Motor neuron (in vitro differentiated cells): ENCODE measurements at regions not wholly inside any gene's neighbourhood (a gene's known extent, or its start where the extent isn't known, plus 50 kb on each side); places are given as distances from the start of the nearest gene placed in this dataset.

ENCODE experiments used
- ATAC-seq, 8 experiments: fragments of 200-7000 bp; cut with Tn5 transposase; replicated peaks in 6 of 8; 2 replicates each; pipeline ENCODE4 v1.8.0; 2021; ENCODE audit warnings: mild to moderate bottlenecking in 8 of 8, moderate library complexity in 8 of 8
- H3K27ac ChIP-seq, 2 donors: fragments of 250-450 bp; sonication (Bioruptor Pico); 2 replicates each; pipeline ENCODE4 v1.9.0; 2021; ENCODE audit warnings: antibody characterized with exemption in 2 of 2, mild to moderate bottlenecking in 2 of 2, moderate library complexity in 1 of 2
- H3K4me1 ChIP-seq, 2 donors: fragments of 250-450 bp; sonication (Bioruptor Pico); replicated peaks in 1 of 2; 2 replicates each; pipeline ENCODE4 v1.6.1; 2021; ENCODE audit warnings: antibody characterized with exemption in 2 of 2, mild to moderate bottlenecking in 2 of 2, moderate library complexity in 1 of 2
- H3K4me3 ChIP-seq, 5 donors: fragments of 250-450 bp; sonication (Bioruptor Pico); 2 replicates each; pipeline ENCODE4 v1.9.0; 2021; ENCODE audit warnings: antibody characterized with exemption in 5 of 5, mild to moderate bottlenecking in 5 of 5, moderate library complexity in 4 of 5
- WGBS, 10 experiments: fragments of 450-650 bp; shearing (Covaris generic); methylation state at CpG; one replicate each; pipeline ENCODE4 v1.0.0; 2022; 5-methylcytosine and 5-hydroxymethylcytosine counted together
- in situ Hi-C, 9 experiments: fragments of 400-800 bp; cut with MboI; loops; one replicate each; pipeline ENCODE4 v1.15.0; 2021; ENCODE audit warnings: low sequenced_read_pairs in 9 of 9, low pct_unique_long_range_greater_than_20kb in 2 of 9; ENCODE audit not compliant: unreplicated experiment in 9 of 9

DNA sequence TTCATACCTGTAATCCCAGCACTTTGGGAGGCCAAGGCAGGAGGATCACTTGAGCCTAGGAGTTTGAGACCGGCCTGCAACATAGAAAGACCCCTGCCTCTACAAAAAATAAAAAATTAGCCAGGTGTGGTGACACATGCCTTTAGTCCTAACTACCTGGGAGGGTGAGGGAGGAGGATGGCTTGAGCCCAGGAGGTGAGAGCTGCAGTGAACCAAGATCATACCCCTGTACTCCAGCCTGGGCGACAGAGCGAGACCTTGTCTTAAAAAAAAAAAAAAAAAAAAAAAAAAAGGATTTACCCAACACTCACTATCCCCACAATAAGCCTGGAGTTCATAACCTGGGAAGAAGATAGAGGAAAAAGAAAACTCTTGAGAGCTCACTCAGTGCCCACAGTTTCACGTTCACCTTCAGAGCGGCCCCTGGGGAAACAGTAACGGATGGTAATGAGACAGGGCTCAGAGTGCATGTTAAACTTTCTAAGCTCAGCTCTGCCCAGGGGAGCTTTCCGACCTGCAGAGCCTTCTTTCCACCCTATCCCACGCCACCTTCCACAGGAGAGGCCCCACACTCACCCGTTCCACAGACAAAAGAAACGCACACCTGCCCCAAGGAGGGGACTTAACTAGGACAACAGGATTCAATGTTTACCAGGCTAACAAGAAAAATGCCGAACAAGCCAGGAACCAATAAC is 259.8 kb upstream of the KLF14 start:
- Histone ChIP-seq H3K4me3 (no peak overlapping the region), H3K27ac (no peak overlapping the region), H3K4me1 (peaks cover 0 to under 1% of the 10 kb centered on the region in 2 donors)
- ATAC-seq = no peak
- WGBS, 10 experiments = 62 to 100% (median 90%) methylated on average over 3 to 10 of the region's 11 CpGs; no CpG with 5 or more reads in 3 of the 10 experiments
- in situ Hi-C loops = no loop called here

DNA sequence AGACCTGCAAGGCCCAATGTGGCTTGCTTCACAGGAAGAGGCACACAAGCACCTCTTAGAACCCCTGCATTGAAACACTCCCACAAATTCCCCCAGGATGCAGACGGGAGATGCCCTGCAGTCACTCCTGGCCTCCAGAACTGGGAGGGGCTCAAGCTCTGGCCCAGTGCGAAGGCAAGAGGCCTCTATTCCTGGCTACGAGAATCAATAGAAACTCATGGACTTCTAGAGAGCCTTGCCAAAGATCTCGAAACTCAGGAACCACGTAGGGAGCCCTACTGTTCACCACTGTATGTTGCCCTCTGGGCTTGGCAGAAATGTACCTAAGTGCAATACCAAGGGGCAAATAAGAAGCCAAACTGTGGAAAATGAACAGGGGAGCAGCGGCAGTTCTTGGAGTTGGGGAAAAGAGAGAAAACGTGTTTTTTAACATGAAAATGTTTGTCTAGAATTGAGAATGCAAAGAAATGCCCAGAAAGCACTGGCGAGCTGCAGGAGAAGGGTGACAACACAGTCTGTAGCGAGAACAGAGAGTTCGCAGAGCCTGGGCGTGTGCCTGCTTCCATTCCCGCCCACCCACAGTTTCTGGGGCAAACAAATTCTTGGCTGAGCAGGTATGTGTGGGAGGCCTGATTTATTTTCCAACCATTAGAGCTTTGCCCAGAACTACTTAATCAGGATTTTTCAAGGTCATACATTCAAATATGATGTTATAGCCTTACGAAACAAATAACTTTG is 260.5 kb upstream of the KLF14 start:
- in situ Hi-C loops = no loop called here
- 20 to 100% (median 81%) methylated on average over 2 to 11 of the region's 13 CpGs for WGBS, 10 experiments
- no peak overlapping the region for H3K27ac ChIP-seq
- H3K4me1 ChIP-seq = no peaks in the 10 kb centered on the region
- H3K4me3 ChIP-seq = no peak overlapping the region
- ATAC-seq = peak in 2 of 8 experiments; percentile 19 to 25

DNA sequence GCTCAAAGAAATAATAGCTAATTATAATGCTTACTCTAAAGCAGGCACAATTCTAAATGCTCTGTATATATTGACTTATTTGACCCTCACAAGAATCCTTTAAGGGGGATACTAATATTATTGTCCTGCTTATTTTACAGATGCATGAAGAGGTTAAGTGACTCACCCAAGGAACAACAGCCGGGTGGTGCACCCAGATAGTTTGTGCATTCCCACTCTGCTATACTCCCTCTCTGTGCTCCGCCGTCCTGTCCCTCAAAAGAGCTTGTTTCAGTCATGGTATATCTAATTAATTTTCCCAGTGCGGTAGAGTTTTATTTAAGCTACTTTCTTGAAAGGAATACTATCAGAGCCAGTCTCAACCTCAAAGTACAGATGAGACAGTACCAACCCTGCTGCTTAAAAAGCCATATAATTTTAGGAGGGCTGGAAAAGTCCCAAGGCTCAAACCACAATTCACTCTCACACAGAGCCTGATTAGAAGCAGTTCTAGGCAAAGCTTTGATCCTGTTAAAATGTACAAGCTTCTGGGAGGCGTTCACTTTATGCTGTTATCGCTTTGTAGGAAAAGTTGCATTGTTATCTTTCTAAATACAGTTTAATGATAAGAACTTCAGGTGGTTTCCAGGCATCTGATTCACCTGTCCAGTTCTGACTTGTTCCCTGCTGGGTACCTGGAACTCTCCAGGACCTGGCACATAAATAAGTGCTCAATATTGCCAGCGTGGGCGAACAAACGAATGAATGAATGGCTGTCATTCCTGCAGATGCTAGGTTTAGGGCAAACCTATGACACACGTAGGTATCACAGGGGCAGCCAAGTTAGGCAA is 261.5 kb upstream of the KLF14 start:
- Histone ChIP-seq H3K27ac (no peak overlapping the region), H3K4me3 (no peak overlapping the region), H3K4me1 (no peaks in the 10 kb centered on the region)
- in situ Hi-C loops = no loop called here
- 0 to 100% (median 74%) methylated on average over 1 to 10 of the region's 10 CpGs; no CpG with 5 or more reads in 1 of the 10 experiments for WGBS, 10 experiments
- peak in 2 of 8 experiments; percentile 11 to 16 for ATAC-seq

DNA sequence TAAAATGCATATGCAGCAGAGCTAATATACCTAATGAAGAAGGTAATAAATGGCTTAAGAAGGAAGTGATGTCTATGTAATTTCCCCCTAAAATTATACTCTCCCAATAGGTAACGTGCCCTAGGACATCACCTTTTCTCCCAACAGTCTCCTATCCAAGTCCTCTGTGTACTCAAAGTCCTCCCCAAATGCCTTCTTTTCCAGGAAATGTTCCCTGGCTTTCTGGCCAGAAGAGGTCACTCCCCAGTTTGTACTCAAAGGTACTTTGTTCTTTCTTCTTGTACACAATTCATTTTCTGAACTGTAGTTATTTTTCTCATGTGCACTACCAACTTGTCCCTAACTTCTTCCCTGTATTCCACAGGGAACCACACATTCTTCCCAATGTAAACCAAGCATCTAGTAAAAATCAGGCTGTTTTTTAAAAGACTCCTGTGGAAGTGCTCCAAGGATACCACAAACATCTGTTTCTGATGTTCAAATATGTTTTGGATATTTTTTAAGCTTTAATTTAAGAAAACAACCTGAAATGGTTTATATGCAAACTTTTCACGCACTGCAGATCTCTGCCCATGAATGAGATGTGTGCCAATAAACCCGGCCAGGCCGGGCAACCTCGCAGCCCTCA is 262.3 kb upstream of the KLF14 start:
- Histone ChIP-seq H3K27ac (no peak overlapping the region), H3K4me1 (no peaks in the 10 kb centered on the region), H3K4me3 (no peak overlapping the region)
- ATAC-seq = no peak
- 0 to 100% (median 74%) methylated on average over 1 to 5 of the region's 5 CpGs; no CpG with 5 or more reads in 2 of the 10 experiments for WGBS, 10 experiments
- in situ Hi-C loops = no loop called here

DNA sequence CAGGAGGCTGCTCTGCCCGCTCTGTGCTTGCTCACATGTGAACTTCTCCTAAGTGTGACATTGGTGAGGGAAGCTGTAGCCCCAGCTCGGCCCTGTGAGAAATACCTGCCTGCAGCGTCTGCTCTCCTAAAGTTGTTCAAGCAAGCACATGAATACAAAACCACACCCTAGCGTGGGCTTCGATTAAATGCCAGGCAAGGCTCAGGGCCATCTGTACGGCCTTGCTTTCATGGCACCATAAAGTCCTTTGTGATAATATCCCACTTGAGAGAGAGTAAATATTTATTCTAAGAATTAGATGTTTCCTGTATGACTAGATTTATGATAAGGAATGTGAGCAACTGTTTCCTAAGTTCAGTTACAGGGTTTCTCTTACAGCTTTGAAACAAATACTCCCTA is 262.8 kb upstream of the KLF14 start:
- ATAC-seq = peak in 3 of 8 experiments; percentile 17 to 81 (median 25)
- 16 to 100% (median 89%) methylated on average over 1 to 5 of the region's 6 CpGs; no CpG with 5 or more reads in 3 of the 10 experiments for WGBS, 10 experiments
- Histone ChIP-seq H3K27ac (no peak overlapping the region), H3K4me1 (no peaks in the 10 kb centered on the region), H3K4me3 (no peak overlapping the region)
- in situ Hi-C loops = no loop called here

DNA sequence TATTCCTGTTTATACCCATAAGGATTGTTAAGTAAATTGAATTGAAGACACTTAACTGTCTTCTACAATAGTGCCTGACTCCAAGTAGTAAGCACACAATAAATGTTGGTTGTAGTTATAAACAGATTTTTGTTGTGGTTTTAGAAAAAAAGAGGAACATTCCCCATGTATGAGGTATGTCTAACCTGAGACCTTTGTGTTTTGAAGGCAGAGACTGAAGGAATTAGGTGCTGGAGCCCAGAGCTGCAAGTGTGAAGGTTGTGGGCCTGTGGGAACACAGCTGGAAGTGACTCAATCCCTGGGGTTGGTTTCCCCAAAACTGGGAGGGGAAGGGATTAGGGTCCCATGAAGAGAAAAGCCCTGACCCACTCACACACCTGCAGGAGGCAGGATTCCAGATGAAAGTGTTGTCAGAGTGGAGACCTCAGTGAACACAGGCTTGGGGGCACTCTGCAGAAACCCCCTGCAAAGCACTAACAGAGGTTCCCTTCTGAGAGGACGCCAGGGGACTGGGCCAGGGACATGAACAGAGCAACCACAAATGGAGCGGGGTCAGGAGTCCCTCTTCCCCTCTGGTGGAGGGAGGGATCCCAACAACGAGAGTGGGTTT is 265.1 kb upstream of the KLF14 start:
- H3K27ac ChIP-seq = no peak overlapping the region
- in situ Hi-C loops = no loop called here
- no peak for ATAC-seq
- no peaks in the 10 kb centered on the region for H3K4me1 ChIP-seq
- no peak overlapping the region for H3K4me3 ChIP-seq
- WGBS, 10 experiments = 20 to 100% (median 83%) methylated on average over 1 to 3 of the region's 3 CpGs; no CpG with 5 or more reads in 3 of the 10 experiments

DNA sequence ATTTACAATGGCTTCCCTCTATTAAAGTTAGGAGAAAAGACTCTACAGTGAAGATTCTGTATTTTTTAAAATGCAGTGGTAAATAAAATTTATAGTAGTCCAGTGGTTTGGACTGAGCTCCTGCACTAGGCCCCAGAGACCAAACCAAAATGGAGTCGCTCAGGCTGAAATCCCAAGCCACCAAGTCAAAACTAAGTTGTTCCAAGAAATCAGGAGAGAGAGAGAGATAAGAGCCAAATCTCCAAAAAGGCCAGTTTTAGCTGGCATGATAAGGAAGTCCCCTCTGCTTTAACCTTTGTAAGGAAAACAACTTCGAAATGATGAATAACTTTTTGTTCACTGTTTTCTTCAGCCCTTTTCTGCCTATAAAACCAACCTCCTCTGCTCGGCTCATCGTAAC is 265.9 kb upstream of the KLF14 start:
- 67 to 100% (median 95%) methylated on average over 1 to 4 of the region's 4 CpGs; no CpG with 5 or more reads in 2 of the 10 experiments for WGBS, 10 experiments
- Histone ChIP-seq H3K27ac (no peak overlapping the region), H3K4me1 (no peaks in the 10 kb centered on the region), H3K4me3 (no peak overlapping the region)
- ATAC-seq = no peak
- in situ Hi-C loops = no loop called here

DNA sequence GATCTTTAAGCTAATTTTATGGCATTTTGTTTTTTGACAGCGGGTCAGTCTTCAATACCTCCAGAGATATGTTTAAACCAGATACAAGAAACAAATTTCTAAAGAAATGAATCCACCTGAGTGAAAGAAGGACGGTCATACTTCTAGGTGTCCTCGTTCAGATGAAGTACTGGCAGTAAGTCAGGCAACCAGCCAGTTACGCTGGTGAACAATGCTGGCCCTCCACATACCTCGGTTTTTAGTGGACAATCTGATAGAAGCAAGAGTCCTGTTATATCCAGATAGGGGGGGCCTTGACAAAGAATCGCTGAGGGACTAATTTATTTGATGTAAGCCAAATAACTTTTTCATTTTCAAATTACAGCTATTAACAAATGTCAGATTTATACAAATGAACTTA is 266.4 kb upstream of the KLF14 start:
- in situ Hi-C loops = no loop called here
- 74 to 100% (median 90%) methylated on average over 1 to 6 of the region's 6 CpGs; no CpG with 5 or more reads in 1 of the 10 experiments for WGBS, 10 experiments
- Histone ChIP-seq H3K4me1 (no peaks in the 10 kb centered on the region), H3K4me3 (no peak overlapping the region), H3K27ac (no peak overlapping the region)
- no peak for ATAC-seq

DNA sequence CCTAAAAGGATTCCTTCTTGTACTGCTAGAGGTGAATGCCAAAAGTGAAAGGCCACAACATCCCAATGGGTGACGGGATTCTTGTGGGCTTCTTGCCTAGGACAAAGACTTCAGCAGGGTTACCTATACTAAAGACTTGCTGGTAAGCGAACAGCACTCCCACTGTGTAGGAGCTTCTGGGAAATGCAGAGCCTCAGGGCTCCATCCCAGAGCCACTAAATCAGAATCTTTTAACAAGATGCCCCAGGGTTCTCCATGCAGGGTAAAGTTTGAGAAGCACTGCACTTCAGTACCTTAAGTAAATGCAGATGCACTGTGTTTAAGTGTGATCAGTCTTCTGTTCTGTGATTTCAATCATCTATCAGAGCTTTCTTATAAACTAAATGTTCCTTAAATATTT is 266.9 kb upstream of the KLF14 start:
- Histone ChIP-seq H3K4me3 (no peak overlapping the region), H3K27ac (no peak overlapping the region), H3K4me1 (no peaks in the 10 kb centered on the region)
- WGBS, 10 experiments = 60 to 100% (median 100%) methylated on average over 1 of the region's 2 CpGs; no CpG with 5 or more reads in 5 of the 10 experiments
- no peak for ATAC-seq
- in situ Hi-C loops = no loop called here

DNA sequence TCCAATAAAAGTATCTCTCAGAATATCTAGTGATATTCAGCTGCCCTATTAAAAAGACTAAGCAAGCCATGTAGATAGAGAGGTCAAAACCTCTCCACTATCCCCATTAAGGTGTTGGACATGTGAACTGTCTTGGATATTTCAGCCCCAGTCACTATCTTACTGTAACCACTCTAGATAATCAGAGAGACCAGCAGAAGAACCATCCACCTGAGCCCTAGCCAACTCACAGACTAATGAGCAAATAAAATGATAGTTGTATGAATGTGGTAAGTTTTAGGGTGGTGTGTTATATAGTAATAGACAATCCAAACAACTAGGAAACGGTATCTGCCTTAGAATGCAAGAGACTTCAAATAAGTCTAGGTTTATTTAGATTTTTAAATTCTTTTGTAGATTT is 268.6 kb upstream of the KLF14 start:
- in situ Hi-C loops = no loop called here

DNA sequence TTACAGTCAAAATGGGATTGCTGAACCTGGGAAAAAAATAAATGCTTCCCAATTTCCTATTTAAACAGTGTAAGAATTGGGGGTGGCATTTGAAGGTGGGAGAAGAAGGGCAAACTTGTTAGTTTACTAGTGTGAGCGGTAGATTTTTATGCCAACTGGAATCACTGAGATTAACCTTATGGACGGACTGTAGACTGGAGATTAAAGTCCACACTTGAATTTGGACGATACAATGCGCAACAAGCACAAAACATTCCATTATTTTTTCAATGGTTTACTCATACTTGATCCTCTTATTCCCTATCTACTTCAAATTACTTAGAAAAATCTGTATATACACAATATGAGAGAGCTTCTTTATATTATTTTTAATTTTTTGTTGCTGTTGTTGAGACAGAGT is 269.6 kb upstream of the KLF14 start:
- 67 to 100% (median 85%) methylated on average over 1 to 4 of the region's 4 CpGs; no CpG with 5 or more reads in 2 of the 10 experiments for WGBS, 10 experiments
- Histone ChIP-seq H3K4me1 (peaks cover 0 to 1% of the 10 kb centered on the region in 2 donors), H3K4me3 (no peak overlapping the region), H3K27ac (no peak overlapping the region)
- ATAC-seq = no peak
- in situ Hi-C loops = no loop called here

More for the DNA sequence above, 268.6 kb upstream of the KLF14 start:
- no peak overlapping the region for H3K27ac ChIP-seq
- ATAC-seq = no peak
- no peaks in the 10 kb centered on the region for H3K4me1 ChIP-seq
- H3K4me3 ChIP-seq = no peak overlapping the region
- WGBS, 10 experiments = 75 to 100% (median 100%) methylated on average over 1 of the region's 1 CpG

DNA sequence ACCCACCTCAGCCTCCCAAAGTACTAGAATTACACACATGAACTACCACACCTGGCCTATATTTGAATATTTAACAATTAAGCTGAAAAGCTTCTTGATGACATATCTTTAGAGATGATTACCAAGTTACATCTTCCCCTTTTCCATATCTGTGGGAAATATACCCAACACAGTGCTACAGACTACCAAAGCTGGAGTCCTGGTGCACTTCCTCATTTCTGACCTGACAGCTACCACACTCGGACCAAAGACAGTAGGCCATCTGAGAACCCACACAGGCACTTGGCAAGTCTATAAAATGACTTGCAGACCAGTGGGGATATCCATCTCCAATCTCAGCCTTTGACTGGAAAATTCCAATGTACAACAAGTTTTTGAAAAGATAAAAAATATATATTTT is 270.4 kb upstream of the KLF14 start:
- no peak for ATAC-seq

More for the DNA sequence above, 270.4 kb upstream of the KLF14 start:
- WGBS, 10 experiments = 0% methylated on average over 1 of the region's 1 CpG; no CpG with 5 or more reads in 4 of the 10 experiments
- Histone ChIP-seq H3K4me1 (peaks cover 0 to 4% of the 10 kb centered on the region in 2 donors), H3K27ac (no peak overlapping the region), H3K4me3 (no peak overlapping the region)
- in situ Hi-C loops = no loop called here
